ENCODE measurements at regions not wholly inside any gene's neighbourhood (a gene's known extent, or its start where the extent isn't known, plus 50 kb on each side); places are given as distances from the start of the nearest gene placed in this dataset.
"Not testable (repeated sequence)": the region's sequence is repeated elsewhere in the genome, so short reads cannot be mapped to it uniquely, and the experiment has no call there.

DNA sequence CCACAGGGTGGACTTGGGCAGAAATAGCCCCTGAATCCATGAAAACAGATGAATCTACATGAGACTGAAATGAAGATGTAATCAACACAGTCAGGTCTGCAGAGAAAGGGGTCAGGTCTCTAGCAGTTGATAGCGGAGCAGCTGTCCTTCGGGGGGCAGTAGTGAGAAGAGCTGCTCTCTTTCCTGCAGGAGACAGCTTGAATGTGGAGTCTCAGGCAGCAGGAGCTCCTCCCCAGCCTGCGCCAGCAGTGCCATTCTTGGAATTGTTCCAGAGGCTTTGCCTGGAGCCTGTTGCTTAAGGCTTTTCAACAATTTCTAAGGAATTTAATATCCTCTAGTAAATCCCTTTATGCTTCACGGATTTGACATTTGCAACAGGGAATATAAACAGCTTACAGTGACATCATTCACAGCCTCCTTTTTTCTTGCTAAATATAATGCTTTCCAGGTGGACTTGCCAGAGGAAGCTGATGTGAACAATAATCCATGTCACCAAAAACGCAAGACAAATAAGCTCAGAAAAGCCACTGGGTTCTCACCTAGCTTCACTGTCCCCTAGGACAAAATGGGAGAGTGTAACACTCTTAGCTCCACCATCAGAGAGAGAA is 1535.1 kb downstream of the RPIA start:
- not testable (repeated sequence) for DNase-seq (ENCODE audit: low spot score)

DNA sequence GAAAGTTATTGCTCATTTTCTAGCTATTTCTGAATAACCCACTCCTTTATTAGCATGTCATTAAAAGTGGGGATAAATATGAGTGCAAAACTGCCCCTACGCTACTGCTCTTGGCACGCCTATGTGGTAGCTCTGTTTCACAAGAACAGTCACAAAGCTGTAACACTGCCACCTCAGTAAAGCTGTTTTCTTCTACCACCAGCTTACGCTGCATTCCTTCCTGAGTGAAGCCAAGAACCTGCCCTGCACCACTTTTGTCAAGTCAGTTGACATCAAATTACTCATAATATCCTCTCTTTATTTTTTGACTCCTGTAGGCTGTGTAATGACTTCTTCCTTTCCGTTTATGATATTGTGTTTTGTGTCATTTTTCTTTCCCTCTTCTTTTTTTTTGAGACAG is 1539.7 kb downstream of the RPIA start:
- not testable (repeated sequence) for DNase-seq (ENCODE audit: low spot score)

DNA sequence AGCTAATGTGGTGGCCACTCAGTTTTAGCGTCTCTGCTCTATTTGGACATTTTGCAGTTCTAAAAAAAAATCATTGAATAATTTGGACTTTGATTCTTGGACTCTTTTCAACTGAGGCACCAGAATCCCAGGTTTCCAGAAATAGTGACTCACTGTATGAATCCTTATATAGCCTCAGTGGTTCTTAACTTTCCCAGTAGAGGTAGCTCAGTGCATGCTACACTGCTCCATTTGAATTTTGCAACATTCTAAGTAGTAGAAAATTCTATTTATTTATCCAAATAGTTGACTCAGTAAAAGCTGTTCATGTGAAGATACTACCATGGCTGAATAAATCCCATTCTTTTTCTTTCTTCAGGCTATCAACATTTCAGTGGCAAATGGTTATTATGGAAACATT is 1544.0 kb downstream of the RPIA start:
- not testable (repeated sequence) for DNase-seq (ENCODE audit: low spot score)

DNA sequence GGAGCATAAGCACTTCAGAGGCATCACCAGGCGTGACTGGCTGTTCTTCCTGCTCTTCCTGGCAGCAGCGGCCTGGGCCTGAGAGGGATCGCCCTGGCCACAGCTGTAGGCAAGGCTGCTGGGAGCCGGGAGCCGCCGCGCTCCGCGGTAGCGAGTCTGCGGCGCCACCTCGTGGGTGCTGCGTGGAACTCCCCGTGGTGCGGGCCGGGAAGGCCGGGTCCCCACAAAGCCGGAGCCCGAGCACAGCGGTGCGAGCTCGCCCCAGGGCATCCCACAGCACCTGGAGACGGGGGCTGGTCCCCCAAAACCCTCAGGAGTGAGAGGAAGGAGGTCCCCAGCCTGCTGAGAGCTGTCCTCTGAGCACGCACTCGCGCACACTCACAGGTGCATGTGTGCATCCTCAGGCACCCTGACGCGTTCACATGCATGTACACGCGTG is 1546.5 kb downstream of the RPIA start:
- DNase-seq (ENCODE audit: low spot score) = peak; percentile 52

DNA sequence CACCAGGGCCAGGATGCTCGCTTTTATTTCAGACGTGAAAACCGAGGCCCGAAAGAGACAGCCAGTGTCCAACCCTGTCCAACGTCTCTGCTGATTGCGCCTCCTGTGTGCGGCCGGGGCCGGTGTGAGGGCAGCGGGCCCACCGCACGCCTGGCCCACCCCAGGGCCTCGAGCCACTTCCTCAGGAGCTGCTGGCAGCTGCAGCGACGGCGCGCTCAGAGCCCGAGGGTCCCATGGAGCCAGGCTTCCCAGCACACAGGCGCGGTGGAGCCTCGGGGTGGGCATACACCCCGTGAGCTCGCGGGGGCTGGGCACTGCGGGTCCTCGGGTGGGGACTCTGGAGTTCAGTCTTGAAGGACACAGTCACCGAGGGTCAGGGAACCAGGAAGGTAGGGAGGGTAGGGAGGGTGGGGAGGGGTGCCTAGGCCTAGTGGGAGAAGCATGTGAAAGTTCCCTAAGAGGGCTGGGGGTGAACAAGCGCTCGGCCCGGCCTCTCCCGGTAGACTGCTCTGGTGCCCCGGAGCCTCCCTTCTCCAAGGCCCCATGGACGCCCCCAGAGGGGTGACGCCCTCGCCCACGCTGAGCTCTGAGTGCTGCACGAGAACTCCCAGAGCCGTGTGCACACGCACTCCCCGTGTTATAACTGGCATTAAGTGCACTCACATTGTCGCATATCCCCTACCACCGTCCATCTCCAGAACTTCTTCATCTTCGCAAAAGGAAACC is 1547.2 kb downstream of the RPIA start:
- not testable (repeated sequence) for DNase-seq (ENCODE audit: low spot score)

DNA sequence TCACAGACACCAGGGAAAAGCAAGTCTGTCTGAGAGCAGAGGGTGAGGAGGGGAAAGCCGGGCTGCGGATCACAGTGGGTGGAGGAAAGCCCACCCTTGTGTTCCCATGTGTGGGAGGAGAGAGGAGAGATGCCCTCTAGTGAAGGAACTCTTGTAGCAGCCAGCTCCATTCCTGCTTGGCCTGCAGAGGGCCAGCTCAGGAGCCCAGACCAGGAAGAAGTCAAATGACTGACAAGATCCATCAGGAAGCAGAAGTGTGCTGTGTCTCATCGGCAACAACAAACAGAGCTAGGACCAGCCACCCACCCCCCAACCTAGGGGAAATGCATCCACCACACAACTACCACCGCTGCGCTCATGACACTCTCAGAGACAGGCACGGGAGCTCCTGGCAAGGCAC is 1548.3 kb downstream of the RPIA start:
- DNase-seq (ENCODE audit: low spot score) = not testable (repeated sequence)

DNA sequence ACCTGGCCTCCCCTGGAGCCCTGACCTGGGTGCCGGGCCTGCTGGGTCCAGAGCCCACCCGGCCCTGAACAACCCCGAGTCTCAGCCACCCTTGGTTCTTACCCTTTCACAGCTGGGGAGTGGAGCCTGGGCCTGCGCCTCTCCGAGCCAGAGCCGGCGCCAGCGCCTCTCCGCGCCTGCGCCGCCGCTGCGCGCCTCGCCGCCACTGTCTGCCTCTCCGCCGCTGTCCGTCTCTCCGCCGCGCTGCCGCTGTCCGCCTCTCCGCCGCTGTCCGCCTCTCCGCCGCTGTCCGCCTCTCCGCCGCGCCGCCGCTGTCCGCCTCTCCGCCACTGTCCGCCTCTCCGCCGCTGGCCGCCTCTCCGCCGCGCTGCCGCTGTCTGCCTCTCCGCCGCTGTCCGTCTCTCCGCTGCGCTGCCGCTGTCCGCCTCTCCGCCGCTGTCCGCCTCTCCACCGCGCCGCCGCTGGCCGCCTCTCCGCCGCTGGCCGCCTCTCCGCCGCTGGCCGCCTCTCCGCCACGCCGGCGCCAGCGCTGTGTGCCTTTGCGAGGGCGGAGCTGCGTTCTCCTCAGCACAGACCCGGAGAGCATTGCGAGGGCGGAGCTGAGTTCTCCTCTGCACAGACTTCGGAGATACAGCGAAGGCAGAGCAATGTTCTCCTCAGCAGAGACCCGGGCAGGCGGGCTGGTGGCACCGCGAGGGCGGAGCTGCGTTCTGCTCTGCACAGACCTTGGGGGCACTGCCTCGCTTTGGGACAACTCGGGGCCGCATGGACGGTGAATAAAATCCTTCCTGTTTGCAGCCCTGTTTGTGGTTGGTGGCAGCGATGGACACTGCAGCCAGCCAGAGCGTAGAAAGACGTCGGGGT is 1553.7 kb downstream of the RPIA start:
- peak; percentile 11 for DNase-seq (ENCODE audit: low spot score)

DNA sequence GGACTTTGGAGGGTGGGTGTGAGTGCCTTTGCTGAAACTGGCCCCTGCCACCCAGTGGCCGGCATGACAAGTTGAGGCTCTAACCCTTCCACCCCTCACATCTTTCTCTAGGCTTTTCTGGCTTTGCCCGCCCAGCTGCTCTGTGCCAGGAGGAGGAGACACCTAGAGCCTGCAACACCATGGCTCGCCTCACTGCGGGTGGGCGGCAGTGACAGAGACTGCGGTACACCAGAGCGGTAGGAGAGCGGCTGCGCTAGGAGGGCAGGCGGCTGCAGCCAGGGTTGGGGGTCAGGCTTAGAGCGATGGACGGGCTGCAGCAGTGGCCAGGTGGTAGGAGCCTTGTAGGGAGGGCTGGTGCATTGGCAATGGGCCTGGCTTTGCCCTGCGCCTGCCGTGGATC is 1556.9 kb downstream of the RPIA start:
- not testable (repeated sequence) for DNase-seq (ENCODE audit: low spot score)

DNA sequence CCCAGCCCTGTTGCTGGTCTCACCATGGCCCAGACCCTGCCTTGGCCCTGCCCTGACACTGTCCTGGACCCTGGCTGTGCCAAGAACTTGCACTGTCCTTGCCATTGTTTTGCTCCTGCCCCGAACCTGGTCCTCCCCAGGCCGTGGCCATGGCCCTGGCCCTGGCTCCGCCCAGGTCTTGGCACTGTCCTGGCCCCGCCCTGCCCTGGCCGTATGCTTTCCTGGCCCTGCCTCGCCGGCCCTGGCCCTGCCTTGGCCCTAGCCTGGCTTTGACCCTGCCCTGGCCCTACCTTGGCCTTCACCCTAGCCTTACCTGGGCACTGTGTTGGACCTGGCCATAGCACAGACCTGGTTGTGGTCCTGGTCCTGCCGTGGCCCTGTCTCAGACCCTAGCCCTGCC is 1558.9 kb downstream of the RPIA start:
- DNase-seq (ENCODE audit: low spot score) = not testable (repeated sequence)

DNA sequence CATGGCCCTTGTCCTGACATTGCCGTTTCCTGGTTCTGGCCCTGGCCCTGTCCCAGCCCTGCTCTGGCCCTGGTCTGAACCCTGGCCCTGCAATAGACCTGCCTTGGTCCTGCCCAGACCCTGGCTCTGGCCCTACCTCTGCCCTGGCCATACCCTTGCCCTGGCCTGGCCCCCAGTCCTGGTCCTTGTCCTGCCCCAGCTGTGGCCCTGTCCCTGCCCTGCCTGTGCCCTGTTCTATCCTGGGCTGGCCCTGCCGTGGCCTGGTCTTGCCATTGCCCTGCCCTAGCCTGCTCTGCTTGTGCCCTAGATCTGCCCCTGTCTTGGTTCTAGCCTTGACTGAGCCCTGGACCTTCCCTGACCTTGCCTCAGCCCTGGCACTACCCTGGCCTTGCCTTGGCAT is 1560.1 kb downstream of the RPIA start:
- DNase-seq (ENCODE audit: low spot score) = not testable (repeated sequence)

DNA sequence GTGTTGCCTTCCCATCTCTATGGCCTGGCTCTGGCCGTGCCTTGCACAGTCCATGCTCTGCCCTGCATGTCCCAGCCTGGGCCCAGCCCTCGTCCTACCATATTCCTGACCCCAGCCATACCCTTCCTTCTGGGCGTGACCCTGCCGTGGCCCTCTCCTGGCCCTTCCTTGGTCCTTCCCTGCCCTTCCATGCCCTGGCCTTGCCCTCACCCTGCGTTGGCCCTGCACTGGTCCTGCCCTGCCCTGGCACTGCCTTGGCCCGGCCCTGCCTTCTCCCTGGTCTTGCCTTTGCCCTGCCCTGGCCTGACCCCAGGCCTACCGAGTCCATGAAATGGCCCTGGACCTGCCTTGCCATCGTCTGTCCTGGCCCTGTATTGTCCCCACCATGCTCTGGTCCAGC is 1561.8 kb downstream of the RPIA start:
- DNase-seq (ENCODE audit: low spot score) = not testable (repeated sequence)

DNA sequence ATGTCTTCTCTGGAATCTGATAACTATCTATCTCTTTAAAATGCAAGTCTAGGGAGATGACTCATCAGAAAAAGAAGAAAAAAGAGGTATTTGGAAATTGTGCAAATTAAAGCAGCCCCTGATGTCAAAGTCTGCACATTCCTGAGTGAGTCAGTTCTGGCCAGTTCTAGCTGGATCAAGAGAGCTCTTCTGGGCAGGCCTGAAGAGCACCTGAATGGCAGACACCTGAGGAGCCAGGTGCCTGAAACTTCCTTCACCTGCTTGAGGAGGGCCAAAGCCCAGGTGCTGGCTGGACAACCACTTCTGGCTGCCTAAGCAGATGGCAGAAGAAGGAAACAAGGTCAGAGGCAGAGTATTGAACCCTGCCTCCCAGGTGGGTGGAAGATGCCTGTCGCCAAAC is 1575.4 kb downstream of the RPIA start:
- not testable (repeated sequence) for DNase-seq (ENCODE audit: low spot score)

DNA sequence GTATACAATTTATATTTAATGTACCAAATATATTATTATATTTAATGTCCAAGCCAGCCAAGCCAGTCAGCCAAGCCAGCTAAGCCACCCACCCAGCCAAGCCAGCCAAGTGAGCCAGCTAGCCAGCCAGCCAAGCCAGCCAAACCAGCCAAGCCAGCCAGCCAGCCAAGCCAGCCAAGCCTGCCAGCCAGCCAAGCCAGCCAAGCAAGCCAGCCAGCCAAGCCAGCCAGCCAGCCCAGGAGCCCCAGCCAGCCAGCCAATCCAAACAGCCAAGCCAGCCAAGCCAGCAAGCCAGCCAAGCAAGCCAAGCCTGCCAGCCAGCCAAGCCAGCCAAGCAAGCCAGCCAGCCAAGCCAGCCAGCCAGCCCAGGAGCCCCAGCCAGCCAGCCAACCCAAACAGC is 1596.3 kb downstream of the RPIA start:
- DNase-seq (ENCODE audit: low spot score) = not testable (repeated sequence)

DNA sequence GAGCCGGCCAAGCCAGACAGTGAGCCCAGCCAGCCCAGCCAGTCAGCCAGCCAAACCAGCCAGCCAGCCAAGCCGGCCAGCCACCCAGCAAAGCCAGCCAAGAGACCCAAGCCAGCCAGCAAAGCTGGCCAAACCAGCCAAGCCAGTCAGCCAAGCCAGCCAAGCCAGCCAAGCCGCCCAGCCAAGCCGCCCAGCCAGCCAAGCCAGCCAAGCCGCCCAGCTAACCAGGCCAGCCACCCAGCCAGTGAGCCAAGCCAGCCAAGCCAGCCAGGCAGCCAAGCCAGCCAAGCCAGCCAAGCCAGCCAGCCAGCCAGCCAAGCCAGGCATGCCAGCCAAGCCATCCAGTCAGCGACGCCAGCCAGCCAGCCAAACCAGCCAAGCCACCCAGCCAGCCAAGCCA is 1596.9 kb downstream of the RPIA start:
- DNase-seq (ENCODE audit: low spot score) = not testable (repeated sequence)

DNA sequence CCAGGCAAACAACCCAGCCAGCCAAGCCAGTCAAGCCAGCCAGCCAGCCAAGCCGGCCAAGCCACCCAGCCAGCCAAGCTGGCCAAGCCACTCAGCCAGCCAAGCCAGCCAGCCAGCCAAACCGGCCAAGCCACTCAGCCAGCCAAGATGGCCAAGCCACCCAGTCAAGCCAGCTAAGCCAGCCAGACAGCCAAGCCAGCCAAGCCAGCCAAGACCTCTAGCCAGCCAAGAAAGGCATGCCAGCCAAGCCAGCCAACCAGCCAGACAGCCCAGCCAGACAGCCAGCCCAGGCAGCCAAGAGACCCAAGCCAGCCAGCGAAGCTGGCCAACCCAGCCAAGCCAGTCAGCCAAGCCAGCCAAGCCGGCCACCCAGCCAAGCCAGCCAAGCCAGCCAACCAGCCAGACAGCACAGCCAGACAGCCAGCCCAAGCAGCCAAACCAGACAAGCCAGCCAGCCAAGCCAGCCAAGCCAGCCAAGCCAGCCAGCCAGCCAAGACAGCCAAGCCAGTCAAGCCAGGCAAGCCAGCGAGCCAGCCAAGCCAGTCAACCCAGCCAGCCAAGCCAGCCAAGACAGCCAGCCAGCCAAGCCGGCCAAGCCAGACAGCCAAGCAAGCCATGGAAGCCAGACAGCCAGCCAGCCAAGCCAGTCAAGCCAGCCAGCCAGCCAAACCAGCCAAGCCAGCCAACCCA is 1598.0 kb downstream of the RPIA start:
- not testable (repeated sequence) for DNase-seq (ENCODE audit: low spot score)

DNA sequence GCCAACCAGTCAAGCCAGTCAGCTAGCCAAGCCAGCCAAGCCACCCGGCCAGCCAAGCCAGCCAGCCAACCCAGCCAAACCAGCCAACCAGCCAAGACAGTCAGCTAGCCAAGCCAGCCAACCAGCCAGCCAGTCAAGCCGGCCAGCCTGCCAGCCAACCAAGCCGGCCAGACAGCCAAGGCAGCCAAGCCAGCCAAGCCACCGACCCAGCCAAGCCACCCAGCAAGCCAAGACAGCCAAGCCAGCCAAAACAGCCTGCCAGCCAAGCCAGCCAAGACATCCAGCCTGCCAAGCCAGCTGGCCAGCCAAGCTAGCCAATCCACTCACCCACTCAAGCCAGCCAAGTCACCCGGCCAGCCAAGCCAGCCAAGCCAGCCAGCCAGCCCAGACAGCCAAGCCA is 1599.2 kb downstream of the RPIA start:
- not testable (repeated sequence) for DNase-seq (ENCODE audit: low spot score)

DNA sequence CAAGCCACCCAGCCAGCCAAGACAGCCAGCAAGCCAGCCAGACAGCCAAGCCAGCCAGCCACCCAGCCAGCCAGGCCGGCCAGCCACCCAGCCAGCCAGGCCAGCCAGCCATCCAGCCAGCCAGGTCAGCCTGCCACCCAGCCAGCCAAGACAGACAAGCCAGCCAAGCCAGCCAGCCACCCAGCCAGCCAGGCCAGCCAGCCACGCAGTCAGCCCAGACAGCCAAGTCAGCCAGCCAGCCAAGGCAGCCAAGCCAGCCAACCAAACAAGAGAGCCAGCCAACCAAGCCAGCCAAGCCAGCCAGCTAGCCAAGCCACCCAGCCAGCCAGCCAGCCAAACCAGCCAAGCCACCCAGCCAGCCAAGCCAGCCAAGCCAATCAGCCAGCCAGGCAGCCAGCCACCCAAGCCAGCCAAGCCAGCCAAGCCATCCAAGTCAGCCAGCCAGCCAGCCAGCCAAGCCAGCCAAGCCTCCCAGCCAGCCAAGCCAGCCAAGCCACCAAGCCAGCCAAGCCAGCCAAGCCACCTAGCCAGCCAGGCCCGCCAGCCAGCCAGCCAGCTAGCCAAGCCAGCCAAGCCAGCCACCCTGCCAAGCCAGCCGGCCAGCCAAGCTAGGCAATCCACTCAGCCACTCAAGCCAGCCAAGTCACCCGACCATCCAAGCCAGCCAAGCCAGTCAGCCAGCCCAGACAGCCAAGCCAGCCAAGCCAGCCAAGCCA is 1599.9 kb downstream of the RPIA start:
- DNase-seq (ENCODE audit: low spot score) = not testable (repeated sequence)

DNA sequence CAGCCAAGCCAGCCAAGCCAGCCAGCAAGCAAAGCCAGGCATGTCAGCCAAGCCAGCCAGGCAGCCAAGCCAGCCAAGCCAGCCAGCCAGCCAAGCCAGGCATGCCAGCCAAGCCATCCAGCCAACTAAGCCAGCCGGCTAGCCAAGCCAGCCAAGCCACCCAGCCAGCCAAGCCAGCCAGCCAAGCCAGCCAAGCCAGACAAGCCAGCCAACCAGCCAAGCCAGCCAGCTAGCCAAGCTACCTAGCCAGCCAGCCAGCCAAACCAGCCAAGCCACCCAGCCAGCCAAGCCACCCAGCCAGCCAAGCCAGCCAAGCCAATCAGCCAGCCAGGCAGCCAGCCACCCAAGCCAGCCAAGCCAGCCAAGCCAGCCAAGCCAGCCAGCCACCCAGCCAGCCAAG is 1600.5 kb downstream of the RPIA start:
- not testable (repeated sequence) for DNase-seq (ENCODE audit: low spot score)

DNA sequence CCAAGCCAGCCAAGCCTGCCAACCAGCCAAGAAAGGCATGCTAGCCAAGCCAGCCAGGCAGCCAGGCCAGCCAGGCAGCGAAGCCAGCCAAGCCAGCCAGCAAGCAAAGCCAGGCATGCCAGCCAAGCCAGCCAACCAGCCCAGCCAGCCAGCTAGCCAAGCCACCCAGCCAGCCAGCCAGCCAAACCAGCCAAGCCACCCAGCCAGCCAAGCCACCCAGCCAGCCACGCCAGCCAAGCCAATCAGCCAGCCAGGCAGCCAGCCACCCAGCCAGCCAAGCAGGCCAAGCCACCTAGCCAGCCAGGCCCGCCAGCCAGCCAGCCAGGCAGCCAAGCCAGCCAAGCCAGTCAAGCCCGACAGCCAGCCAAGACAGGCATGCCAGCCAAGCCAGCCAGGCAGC is 1601.0 kb downstream of the RPIA start:
- not testable (repeated sequence) for DNase-seq (ENCODE audit: low spot score)

DNA sequence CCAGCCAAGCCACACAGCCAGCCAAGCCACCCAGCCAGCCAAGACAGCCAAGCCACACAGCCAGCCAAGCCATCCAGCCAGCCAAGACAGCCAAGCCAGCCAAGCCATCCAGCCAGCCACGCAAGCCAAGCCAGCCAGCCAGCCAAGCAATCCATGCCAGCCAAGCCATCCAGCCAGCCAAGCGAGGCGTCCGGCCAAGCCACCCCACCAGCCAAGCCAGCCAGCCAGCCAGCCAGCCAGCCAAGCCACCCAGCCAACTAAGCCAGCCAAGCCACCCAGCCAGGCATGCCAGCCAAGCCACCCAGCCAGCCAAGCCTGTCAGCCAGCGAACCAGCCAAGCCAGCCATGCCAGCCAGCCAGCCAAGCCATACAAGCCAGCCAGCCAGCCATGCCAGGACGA is 1601.8 kb downstream of the RPIA start:
- not testable (repeated sequence) for DNase-seq (ENCODE audit: low spot score)

DNA sequence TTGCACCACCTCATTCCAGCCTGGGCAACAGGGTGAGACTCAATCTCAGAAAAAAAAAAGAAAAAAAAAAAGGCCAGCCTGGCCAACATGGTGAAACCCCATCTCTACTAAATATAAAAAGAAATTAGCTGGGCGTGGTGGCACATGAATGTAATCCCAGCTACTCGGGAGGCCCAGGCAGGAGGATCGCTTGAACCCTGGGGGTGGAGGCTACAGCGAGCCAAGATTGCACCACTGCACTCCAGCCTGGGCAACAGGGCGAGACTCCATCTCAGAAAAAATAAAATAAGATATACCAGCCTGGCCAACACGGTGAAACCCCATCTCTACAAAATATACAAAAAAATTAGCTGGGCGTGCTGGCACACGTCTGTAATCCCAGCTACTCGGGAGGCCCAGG is 1602.3 kb downstream of the RPIA start:
- not testable (repeated sequence) for DNase-seq (ENCODE audit: low spot score)
